CD4-positive, alpha-beta T cell treated with Interleukin-4 for 4 hours (primary cell): ENCODE measurements at regions not wholly inside any gene's neighbourhood (a gene's known extent, or its start where the extent isn't known, plus 50 kb on each side); places are given as distances from the start of the nearest gene placed in this dataset.
"Not testable (repeated sequence)": the region's sequence is repeated elsewhere in the genome, so short reads cannot be mapped to it uniquely, and the experiment has no call there.

Experiments used
- DNase-seq: peaks from one replicate; pipeline ENCODE4 v3.0.0-alpha.2; 2020

- DNase-seq: no peak
These were observed 127.4 kb downstream of the CCER1 start for GRCh38 chr12:90827567-90827966.

- DNase-seq: no peak
These were observed 128.9 kb downstream of the CCER1 start for GRCh38 chr12:90826036-90826435.

- DNase-seq: no peak
These were observed 131.1 kb downstream of the CCER1 start for GRCh38 chr12:90823859-90824258.

- no peak for DNase-seq
These were observed 135.3 kb downstream of the CCER1 start for GRCh38 chr12:90819709-90820108.

GRCh38 chr12:90816353-90817089 is 138.5 kb downstream of the CCER1 start:
- DNase-seq: no peak

GRCh38 chr12:90809940-90810339 is 145.0 kb downstream of the CCER1 start:
- no peak for DNase-seq

GRCh38 chr12:90808568-90808967 is 146.4 kb downstream of the CCER1 start:
- DNase-seq: no peak

- no peak for DNase-seq
These were observed 152.2 kb downstream of the CCER1 start for GRCh38 chr12:90802727-90803126.

- no peak for DNase-seq
These were observed 153.2 kb downstream of the CCER1 start for GRCh38 chr12:90801776-90802175.

- DNase-seq: no peak
These were observed 160.8 kb downstream of the CCER1 start for GRCh38 chr12:90794212-90794611.

GRCh38 chr12:90792718-90793117 is 162.3 kb downstream of the CCER1 start:
- not testable (repeated sequence) for DNase-seq

- no peak for DNase-seq
These were observed 163.5 kb downstream of the CCER1 start for GRCh38 chr12:90791445-90791844.

GRCh38 chr12:90790747-90791146 is 164.2 kb downstream of the CCER1 start:
- DNase-seq: no peak

GRCh38 chr12:90773491-90773890 is 181.5 kb downstream of the CCER1 start:
- no peak for DNase-seq

GRCh38 chr12:90770861-90771260 is 184.1 kb downstream of the CCER1 start:
- no peak for DNase-seq

- no peak for DNase-seq
These were observed 197.0 kb downstream of the CCER1 start for GRCh38 chr12:90757957-90758356.

- no peak for DNase-seq
These were observed 209.8 kb downstream of the CCER1 start for GRCh38 chr12:90745211-90745610.

- DNase-seq: no peak
These were observed 213.4 kb downstream of the CCER1 start for GRCh38 chr12:90741611-90742010.

GRCh38 chr12:90729736-90730135 is 225.2 kb downstream of the CCER1 start:
- no peak for DNase-seq

- DNase-seq: no peak
These were observed 242.3 kb downstream of the CCER1 start for GRCh38 chr12:90712671-90713070.

- no peak for DNase-seq
These were observed 244.3 kb downstream of the CCER1 start for GRCh38 chr12:90710711-90711110.

- no peak for DNase-seq
These were observed 248.9 kb downstream of the CCER1 start for GRCh38 chr12:90706036-90706435.

- no peak for DNase-seq
These were observed 259.6 kb downstream of the CCER1 start for GRCh38 chr12:90695415-90695814.

GRCh38 chr12:90690120-90690519 is 264.9 kb downstream of the CCER1 start:
- no peak for DNase-seq

GRCh38 chr12:90687682-90688081 is 267.3 kb downstream of the CCER1 start:
- DNase-seq: not testable (repeated sequence)
